ENCODE measurements at regions not wholly inside any gene's neighbourhood (a gene's known extent, or its start where the extent isn't known, plus 50 kb on each side); places are given as distances from the start of the nearest gene placed in this dataset.
"Not testable (repeated sequence)": the region's sequence is repeated elsewhere in the genome, so short reads cannot be mapped to it uniquely, and the experiment has no call there.

DNA sequence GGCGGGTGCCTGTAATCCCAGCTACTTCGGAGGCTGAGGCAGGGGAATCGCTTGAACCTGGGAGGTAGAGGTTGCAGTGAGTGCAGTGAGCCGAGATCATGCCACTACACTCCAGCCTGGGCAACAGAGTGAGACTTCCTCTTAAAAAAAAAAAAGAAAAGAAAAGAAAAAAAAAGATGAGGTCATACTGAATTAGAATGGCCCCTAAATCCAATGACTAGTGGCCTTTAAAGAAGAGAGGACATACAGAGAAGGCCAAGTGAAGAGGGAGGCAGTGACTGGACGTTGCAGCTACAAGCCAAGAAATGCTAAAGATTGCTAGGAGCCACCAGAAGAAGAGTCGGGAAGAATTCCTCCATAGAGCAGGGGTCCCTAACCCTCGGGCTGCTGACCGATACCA is 76.9 kb upstream of the TIAM1 start:
- Histone ChIP-seq H4K20me1 (no peaks in the 10 kb centered on the region), H3K27ac (no peak overlapping the region), H3K4me3 (no peak overlapping the region), H3K9me3 (replicated peaks in 1 of 11) (peaks cover 0 to 26% (median 11%) of the 10 kb centered on the region in 11 experiments; a peak in 17 of 22 replicates), H3K9ac (no peak overlapping the region), H3K4me2 (no peak overlapping the region), H3K4me1 (peaks cover 0 to 3% (median 0%) of the 10 kb centered on the region in 10 experiments; a peak in 3 of 20 replicates), H3K27me3 (no peaks in the 10 kb centered on the region), H3K36me3 (peaks cover 0 to 23% (median 0%) of the 10 kb centered on the region in 11 experiments; a peak in 10 of 22 replicates)
- TF ChIP-seq Cebpa-rat (IDR thresholded peaks at IDR 0.05), result no peak

DNA sequence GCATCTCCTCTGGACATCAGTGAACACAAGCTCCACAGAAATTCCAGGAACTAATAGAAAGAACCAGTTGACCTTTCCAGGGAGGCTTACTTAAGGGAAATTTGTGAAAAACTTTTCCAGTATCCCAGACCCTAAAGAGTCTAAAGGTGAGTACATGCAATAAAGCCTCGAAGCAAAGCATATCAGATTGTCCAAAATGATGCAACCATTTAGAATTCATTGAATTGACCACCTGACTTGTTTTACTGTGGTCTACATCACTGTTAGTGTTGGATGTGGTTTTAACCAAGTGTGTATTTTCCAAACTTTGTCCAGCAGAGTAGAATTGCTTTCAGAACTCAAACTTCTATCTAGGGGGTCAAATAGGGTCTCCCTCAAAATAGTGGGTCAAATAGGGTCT is 76.3 kb upstream of the TIAM1 start:
- Histone ChIP-seq H3K4me3 (no peak overlapping the region), H3K9ac (no peak overlapping the region), H3K27me3 (no peaks in the 10 kb centered on the region), H4K20me1 (no peaks in the 10 kb centered on the region), H3K4me2 (no peak overlapping the region), H3K4me1 (no peaks in the 10 kb centered on the region), H3K27ac (no peak overlapping the region), H3K36me3 (peaks cover 0 to 23% (median 3%) of the 10 kb centered on the region in 11 experiments; a peak in 11 of 22 replicates), H3K9me3 (replicated peaks in 1 of 11) (peaks cover 0 to 28% (median 14%) of the 10 kb centered on the region in 11 experiments; a peak in 17 of 22 replicates)
- no peak for TF ChIP-seq Cebpa-rat (IDR thresholded peaks at IDR 0.05)

DNA sequence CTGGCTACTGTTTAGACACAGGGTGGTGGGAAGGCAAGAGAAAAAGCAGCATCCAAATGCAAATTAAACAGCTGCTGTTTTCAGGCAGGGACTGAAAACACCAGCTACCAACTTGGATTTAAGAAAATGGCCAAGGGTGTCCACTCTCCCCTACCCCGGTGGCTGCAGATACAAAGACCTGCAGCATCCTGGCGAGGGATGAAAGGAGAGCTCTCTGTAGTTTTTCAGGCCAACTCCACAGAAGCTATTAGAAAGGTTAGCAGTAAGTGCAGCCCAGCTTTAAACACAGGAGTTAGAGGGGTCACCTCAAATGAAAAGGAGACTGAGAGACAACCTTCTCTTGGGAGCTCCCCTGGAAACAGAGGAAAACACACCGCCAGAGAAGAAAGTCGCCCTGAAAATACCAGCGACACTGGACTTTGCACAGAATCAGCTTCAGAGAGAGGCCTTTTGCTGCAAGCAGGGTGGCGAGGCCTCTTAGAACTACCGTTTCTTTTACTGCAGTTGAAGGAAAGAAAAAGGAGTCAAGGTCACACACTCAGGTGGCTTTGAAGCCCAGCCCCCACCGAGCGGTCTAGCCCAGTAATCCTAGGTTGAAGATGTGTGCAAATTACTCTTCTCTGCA is 74.4 kb upstream of the TIAM1 start:
- H4K20me1 ChIP-seq, result no peaks in the 10 kb centered on the region
- H3K9ac ChIP-seq, result no peak overlapping the region
- peaks cover 0 to 25% (median 3%) of the 10 kb centered on the region in 11 experiments; a peak in 11 of 22 replicates for H3K36me3 ChIP-seq
- no peaks in the 10 kb centered on the region for H3K4me1 ChIP-seq
- H3K4me3 ChIP-seq, result no peak overlapping the region
- H3K27me3 ChIP-seq, result no peaks in the 10 kb centered on the region
- no peak overlapping the region for H3K4me2 ChIP-seq
- peaks cover 0 to 29% (median 16%) of the 10 kb centered on the region in 11 experiments; a peak in 17 of 22 replicates for H3K9me3 ChIP-seq (replicated peaks in 1 of 11)
- no peak for TF ChIP-seq Cebpa-rat (IDR thresholded peaks at IDR 0.05)
- H3K27ac ChIP-seq, result no peak overlapping the region

DNA sequence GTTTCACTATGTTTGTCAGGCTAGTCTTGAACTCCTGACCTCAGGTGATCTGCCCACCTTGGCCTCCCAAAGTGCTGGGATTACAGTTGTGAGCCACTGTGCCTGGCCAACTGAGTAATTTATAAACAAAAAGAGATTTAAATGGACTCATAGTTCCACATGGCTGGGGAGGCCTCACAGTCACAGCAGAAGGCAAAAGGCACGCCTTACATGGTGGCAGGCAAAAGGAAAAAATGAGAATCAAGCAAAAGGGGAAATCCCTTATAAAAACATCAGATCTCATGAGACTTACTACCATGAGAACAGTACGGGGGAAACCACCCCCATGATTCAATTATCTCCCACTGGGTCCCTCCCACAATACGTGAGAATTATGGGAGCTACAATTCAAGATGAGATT is 73.2 kb upstream of the TIAM1 start:
- H3K4me3 ChIP-seq, H3K27me3 ChIP-seq, H3K27ac ChIP-seq, H4K20me1 ChIP-seq, H3K9ac ChIP-seq, H3K4me1 ChIP-seq, H3K4me2 ChIP-seq: not testable (repeated sequence)
- Histone ChIP-seq H3K36me3 (peaks cover 0 to 25% (median 3%) of the 10 kb centered on the region in 11 experiments; a peak in 11 of 22 replicates), H3K9me3 (replicated peaks in 1 of 11) (peaks cover 0 to 29% (median 16%) of the 10 kb centered on the region in 11 experiments; a peak in 17 of 22 replicates)

DNA sequence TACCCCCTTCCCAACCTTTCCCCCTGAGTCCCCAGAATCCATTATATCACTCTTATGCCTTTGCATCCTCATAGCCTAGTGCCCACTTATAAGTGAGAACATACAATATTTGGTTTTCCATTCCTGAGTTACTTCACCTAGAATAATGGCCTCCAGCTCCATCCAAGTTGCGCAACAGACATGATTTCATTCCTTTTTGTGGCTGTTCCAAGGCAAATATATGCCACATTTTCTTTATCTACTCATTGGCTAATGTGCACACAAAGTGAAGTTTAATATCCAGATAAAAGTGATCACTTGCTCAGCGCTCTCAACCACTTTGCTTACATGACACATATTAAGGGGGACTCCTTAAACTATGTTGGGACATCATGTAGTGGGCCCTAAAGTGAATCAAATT is 72.4 kb upstream of the TIAM1 start:
- peaks cover 0 to 2% (median 0%) of the 10 kb centered on the region in 10 experiments; a peak in 4 of 20 replicates for H3K4me1 ChIP-seq
- TF ChIP-seq Cebpa-rat (IDR thresholded peaks at IDR 0.05), result peak in 7 of 11 experiments; percentile 13 to 80 (median 28); a peak in 4 of 22 replicates
- H3K9ac ChIP-seq, result no peak overlapping the region
- H4K20me1 ChIP-seq, result no peaks in the 10 kb centered on the region
- peaks cover 0 to 28% (median 16%) of the 10 kb centered on the region in 11 experiments; a peak in 17 of 22 replicates for H3K9me3 ChIP-seq (replicated peaks in 1 of 11)
- no peaks in the 10 kb centered on the region for H3K27me3 ChIP-seq
- peaks cover 0 to 24% (median 3%) of the 10 kb centered on the region in 11 experiments; a peak in 11 of 22 replicates for H3K36me3 ChIP-seq
- H3K4me3 ChIP-seq, result no peak overlapping the region
- H3K27ac ChIP-seq, result no peak overlapping the region
- H3K4me2 ChIP-seq, result no peak overlapping the region

DNA sequence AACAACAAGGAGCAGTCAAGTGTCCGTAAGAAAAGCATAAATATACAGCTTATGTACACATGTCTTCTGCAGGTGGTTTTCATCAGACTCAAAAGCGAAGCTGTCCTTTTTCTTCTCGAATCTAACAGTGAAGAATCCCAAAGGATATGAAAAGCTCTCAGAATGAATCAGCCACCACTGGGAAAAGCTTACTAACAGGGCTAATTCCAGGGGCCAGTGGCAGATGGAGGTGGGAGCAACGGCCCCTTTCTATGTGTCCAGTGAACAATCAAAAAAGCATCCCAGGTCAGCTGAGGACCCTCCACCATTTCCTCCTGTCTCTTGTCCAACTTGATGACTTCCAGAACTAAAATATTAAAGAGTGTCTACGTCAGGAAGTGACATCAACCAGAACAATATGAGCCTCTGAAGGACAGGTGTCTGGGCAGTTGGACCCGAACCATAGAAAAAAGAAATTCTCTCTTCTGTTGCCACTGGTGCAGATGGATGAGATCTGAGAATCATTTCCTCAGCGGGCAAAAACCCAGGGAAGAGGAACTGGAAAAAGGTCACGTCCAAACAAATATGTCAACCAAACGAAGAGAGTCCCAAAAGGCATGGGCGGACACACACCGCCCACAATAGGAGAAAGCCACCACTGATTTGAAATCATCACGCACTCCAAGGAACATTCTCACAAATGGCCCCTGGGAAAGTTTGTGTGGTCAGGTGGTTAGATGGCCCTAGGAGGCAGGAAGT is 70.4 kb upstream of the TIAM1 start:
- Histone ChIP-seq H3K4me2 (no peak overlapping the region), H3K36me3 (peaks cover 0 to 21% (median 3%) of the 10 kb centered on the region in 11 experiments; a peak in 8 of 22 replicates), H3K27me3 (no peaks in the 10 kb centered on the region), H4K20me1 (no peaks in the 10 kb centered on the region), H3K4me1 (peaks cover 0 to 20% (median 6%) of the 10 kb centered on the region in 10 experiments; a peak in 11 of 20 replicates), H3K9me3 (replicated peaks in 1 of 11) (peaks cover 0 to 28% (median 16%) of the 10 kb centered on the region in 11 experiments; a peak in 17 of 22 replicates), H3K9ac (no peak overlapping the region), H3K27ac (no peak overlapping the region), H3K4me3 (no peak overlapping the region)
- no peak for TF ChIP-seq Cebpa-rat (IDR thresholded peaks at IDR 0.05)

DNA sequence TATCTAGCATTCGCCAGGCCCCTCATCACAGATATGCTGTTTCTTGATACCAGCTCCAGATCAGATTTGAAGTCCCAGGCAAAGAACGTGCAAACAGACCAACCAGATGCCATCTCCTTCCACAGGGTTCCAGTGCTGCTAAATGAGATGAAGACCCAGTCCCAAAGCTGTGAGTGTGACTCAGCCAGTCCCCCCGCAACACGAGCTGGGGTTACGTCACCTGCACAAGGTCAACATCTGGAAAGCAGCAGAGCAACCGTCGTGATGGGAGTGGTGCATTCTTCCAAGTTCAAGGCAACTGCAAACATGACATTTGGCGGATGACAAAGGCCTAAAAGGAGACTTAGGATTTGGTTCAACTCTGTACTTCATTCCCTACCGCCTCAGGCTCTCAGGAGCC is 69.6 kb upstream of the TIAM1 start:
- Histone ChIP-seq H4K20me1 (no peaks in the 10 kb centered on the region), H3K27ac (no peak overlapping the region), H3K9me3 (replicated peaks in 1 of 11) (peaks cover 0 to 28% (median 16%) of the 10 kb centered on the region in 11 experiments; a peak in 17 of 22 replicates), H3K4me2 (no peak overlapping the region), H3K4me1 (peaks cover 0 to 27% (median 6%) of the 10 kb centered on the region in 10 experiments; a peak in 11 of 20 replicates), H3K27me3 (no peaks in the 10 kb centered on the region), H3K9ac (no peak overlapping the region), H3K4me3 (no peak overlapping the region), H3K36me3 (peaks cover 0 to 20% (median 3%) of the 10 kb centered on the region in 11 experiments; a peak in 8 of 22 replicates)
- TF ChIP-seq Cebpa-rat (IDR thresholded peaks at IDR 0.05), result no peak

DNA sequence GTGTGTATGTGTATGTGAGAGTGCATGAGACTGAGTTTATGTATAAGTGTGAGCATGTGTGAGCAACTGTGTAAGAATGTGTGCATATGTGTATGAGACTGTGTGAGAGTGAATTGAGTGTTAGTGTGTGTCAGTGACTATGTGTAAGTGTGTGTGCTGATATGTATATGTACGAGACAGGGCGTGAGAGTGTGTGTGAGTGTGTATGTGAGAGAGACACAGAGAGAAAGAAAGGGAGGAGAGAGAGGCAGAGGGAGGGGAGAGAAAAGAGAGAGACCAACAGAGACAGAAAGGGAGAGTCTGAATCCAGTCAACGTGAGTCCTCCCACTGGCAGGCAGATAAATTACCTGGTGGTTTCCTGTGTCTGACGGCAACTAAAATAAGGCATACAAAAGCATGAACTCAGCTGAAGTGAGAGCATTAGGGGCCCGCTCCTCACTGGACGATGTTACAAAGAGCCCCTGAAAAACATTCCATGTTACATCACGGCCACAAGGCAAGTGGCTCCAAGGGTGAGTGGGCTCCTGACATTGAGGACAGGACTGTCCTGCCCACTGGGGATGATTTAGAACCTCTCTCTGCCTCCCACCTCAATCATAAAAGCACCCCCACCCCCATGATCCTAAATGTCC is 66.6 kb upstream of the TIAM1 start:
- TF ChIP-seq Cebpa-rat (IDR thresholded peaks at IDR 0.05), result no peak
- Histone ChIP-seq H3K36me3 (peaks cover 0 to 5% (median 0%) of the 10 kb centered on the region in 11 experiments; a peak in 1 of 22 replicates), H3K4me1 (peaks cover 0 to 47% (median 6%) of the 10 kb centered on the region in 10 experiments; a peak in 11 of 20 replicates), H3K9ac (0 out of 22 replicates have a peak overlapping the region, but pooled peaks of 1 of the 11 experiments have one; percentile 29), H3K27ac (peak overlapping the region in 1 of 11 experiments; percentile 4; a peak in 1 of 22 replicates), H3K4me3 (no peak overlapping the region), H3K9me3 (replicated peaks in 1 of 11) (peaks cover 0 to 7% (median 0%) of the 10 kb centered on the region in 11 experiments; a peak in 2 of 22 replicates), H3K4me2 (peak overlapping the region in 4 of 11 experiments; percentile 14 to 61 (median 53); a peak in 6 of 22 replicates), H4K20me1 (no peaks in the 10 kb centered on the region), H3K27me3 (no peaks in the 10 kb centered on the region)

Measured in BLaER1 treated with 17β-estradiol and CSF1 and Interleukin-3, amounts not matched to agents 10 nM and 100 nM (cell line).